IPS DF 6.9 (cell line): ENCODE measurements at regions not wholly inside any gene's neighbourhood (a gene's known extent, or its start where the extent isn't known, plus 50 kb on each side); places are given as distances from the start of the nearest gene placed in this dataset.

ENCODE experiments used
- DNase-seq: peaks from one replicate; pipeline ENCODE4 v3.0.0-alpha.2; 2013; ENCODE audit warnings: low read depth, low spot score
- H3K27ac ChIP-seq: one replicate; pipeline ENCODE4 v1.5.1; 2013; ENCODE audit warnings: low read length, control low read depth
- H3K27me3 ChIP-seq: 2 replicates; pipeline ENCODE4 v1.6.1; 2013; ENCODE audit warnings: mild to moderate bottlenecking, low read length; ENCODE audit not compliant: control insufficient read depth, insufficient read depth
- H3K36me3 ChIP-seq: 2 replicates; pipeline ENCODE4 v1.6.1; 2013; ENCODE audit warnings: low read length; ENCODE audit not compliant: control insufficient read depth, insufficient read depth
- H3K4me1 ChIP-seq: 2 replicates; pipeline ENCODE4 v1.6.1; 2013; ENCODE audit warnings: low read length; ENCODE audit not compliant: control insufficient read depth, insufficient read depth
- H3K4me3 ChIP-seq: 2 replicates; pipeline ENCODE4 v1.5.1; 2013; ENCODE audit warnings: mild to moderate bottlenecking, low read length
- H3K9me3 ChIP-seq: 2 replicates; pipeline ENCODE4 v1.6.1; 2013; ENCODE audit warnings: low read length, inconsistent platforms; ENCODE audit not compliant: control insufficient read depth, insufficient read depth
- WGBS: extraction: QIAGEN DNeasy Blood & Tissue Kit; methylation state at CpG from one replicate; pipeline ENCODE4 v1.1.7; 2013; ENCODE audit warnings: mixed read lengths, missing lambda C conversion rate; ENCODE audit not compliant: insufficient read length, insufficient coverage; 5-methylcytosine and 5-hydroxymethylcytosine counted together

DNA sequence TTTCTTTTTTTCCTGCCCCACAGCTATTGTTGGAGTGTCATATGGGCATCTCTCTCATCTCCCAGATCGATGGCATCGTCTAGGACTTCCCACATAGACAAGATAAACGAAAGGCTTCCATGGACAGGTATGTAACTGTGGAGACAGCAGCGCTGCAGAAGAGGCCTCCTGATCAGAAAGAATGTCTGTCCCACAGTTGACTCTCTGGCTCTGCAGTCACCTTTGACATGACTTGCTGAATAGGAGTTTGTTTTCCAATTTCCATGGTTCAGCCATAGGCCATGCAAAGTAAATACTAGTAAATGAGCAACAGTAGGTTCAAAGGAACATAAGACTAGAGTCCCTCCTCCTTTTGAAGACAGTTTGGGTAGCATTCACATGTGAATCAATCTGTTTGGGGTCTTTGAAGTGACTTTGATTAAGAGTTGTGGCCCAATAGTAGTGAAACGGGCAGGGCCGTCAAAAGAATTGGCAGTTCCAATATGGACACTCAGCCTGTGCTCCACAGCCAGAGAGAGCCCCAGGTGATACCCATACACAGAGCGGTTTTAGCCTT is 134.7 kb upstream of the IFNGR1 start:
- WGBS = no CpG with 5 or more reads among the region's 7 CpGs

DNA sequence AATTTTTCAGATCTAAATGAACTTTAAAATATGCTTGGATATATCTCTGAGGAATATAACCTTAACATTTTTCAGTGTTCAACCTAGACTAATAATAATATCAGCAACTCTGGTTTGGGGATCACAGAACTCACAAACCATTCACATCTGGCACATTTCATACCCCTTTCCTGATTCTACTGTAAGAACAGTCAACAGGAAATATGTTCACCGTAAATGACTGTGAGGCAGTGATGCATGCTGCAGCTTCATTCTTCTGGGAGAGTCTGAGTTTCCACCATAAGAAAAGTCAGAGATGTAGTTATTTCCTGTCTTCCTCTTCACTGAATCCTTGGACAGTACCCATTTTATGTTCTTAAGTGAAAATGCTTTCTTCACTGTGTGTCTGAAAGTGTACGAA is 134.2 kb upstream of the IFNGR1 start:
- H3K27me3 ChIP-seq = no peaks in the 10 kb centered on the region
- H3K36me3 ChIP-seq = no peaks in the 10 kb centered on the region
- no peak overlapping the region for H3K4me3 ChIP-seq
- no CpG with 5 or more reads among the region's 2 CpGs for WGBS
- H3K9me3 ChIP-seq = no peaks in the 10 kb centered on the region
- DNase-seq = no peak
- H3K27ac ChIP-seq = no peak overlapping the region
- H3K4me1 ChIP-seq = no peaks in the 10 kb centered on the region

More for the DNA sequence above, 134.7 kb upstream of the IFNGR1 start:
- Histone ChIP-seq H3K9me3 (no peaks in the 10 kb centered on the region), H3K27me3 (no peaks in the 10 kb centered on the region), H3K4me3 (no peak overlapping the region), H3K36me3 (no peaks in the 10 kb centered on the region), H3K4me1 (no peaks in the 10 kb centered on the region), H3K27ac (no peak overlapping the region)
- no peak for DNase-seq

DNA sequence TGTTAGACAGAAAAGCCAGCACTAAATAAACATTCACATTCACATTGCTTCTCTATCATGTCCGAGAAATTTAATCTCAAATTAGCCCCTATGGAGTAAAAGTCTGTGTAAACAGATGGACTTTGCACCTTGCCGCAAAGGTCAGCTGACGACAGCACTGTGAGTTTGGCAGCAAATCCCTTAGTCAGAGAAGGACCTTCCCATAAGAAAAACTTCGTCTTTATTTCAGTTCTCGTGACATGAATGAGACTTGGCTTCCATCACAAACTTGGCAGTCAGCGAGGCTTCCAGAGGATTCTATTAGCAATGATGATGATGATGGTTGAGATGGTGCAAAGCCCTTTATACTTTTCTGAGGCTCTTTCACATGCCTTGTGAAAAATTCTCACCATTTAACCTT is 133.7 kb upstream of the IFNGR1 start:
- Histone ChIP-seq H3K36me3 (no peaks in the 10 kb centered on the region), H3K27ac (no peak overlapping the region), H3K9me3 (no peaks in the 10 kb centered on the region), H3K4me3 (no peak overlapping the region), H3K4me1 (no peaks in the 10 kb centered on the region), H3K27me3 (no peaks in the 10 kb centered on the region)
- no peak for DNase-seq
- no CpG with 5 or more reads among the region's 6 CpGs for WGBS

DNA sequence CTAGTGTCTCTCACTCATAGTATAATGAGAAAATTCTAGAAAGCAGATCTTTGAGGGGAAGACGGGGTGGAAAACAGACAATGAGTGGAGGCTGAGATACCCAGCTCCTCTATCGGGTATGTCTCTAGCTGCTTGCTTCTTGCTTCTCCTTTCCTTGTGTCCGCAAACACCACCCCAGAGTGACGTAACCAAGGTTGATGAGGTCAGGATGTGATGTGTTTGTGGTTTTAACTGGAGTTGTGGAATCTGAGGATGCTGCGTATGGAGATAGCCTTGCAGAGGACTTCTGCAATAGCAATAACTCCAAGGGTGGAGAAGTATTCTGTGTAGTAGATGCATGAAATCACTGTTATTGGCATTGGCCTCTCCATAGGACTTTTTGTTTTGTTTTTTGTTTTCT is 132.7 kb upstream of the IFNGR1 start:
- Histone ChIP-seq H3K36me3 (no peaks in the 10 kb centered on the region), H3K4me1 (no peaks in the 10 kb centered on the region), H3K4me3 (no peak overlapping the region), H3K27ac (no peak overlapping the region), H3K27me3 (no peaks in the 10 kb centered on the region), H3K9me3 (no peaks in the 10 kb centered on the region)
- no CpG with 5 or more reads among the region's 5 CpGs for WGBS
- no peak for DNase-seq

DNA sequence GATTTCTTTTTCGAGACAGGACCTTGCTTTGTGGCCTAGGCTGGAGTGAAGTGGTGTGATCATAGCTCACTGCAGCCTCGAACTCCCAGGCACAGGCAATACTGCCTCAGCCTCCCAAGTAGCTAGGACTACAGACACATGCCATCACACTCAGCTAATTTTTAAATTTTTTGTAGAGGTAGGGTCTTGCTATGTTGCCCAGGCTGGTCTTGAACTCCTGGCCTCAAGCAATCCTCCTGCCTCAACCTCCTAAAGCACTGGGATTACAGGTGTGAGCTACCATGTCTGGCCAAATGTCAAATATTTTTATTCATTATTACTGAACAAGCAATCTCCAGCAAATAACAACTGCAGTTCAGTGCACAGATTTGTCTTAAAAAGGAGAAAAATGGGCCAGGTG is 131.7 kb upstream of the IFNGR1 start:
- Histone ChIP-seq H3K4me1 (no peaks in the 10 kb centered on the region), H3K27ac (no peak overlapping the region), H3K27me3 (no peaks in the 10 kb centered on the region), H3K9me3 (no peaks in the 10 kb centered on the region), H3K36me3 (no peaks in the 10 kb centered on the region), H3K4me3 (no peak overlapping the region)
- DNase-seq = no peak
- WGBS = no CpG with 5 or more reads among the region's 2 CpGs

DNA sequence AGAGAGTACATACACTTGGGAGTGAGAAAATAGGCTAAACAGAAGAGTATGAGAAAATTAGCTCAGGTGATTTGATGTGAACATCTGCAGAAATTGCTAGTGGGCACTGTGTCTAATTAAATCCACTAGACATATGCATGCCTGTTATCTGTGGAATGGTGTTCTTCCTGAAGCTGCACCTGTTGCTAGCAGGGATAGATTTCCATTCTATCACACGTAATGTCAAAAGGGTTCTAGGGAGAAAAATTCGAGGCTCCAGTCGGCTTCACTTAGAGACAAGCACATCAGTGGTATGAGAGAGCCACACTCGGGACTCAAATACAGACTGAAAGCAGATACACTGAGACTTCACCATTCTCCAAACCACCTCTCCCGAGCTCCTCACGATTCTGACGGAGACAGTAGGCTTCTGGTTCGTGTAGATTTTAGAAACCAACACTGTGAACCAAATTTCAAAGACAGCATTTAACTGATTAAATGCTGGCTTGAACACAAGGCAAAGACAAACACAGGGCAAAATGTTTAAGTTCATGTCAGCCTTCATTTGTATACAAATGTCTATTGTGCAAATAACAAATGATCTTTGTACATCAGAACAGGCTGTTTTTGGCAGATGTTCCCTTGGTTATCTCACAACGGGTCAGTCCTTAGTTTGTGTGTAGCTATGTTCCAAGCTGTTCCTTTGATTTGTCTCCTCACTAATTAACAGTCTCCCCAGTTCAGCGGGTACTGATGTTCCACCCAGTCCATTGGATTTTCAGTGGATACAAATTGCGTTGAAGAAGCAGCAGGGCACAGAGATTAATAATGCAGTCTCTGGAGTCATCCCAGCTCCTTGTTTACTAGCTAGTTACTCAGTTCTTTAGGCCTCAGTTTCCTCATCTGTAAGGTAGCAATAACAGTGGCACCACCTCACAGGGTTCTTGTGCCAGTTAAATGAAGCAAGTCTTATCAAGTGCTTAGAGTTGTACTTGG is 131.0 kb upstream of the IFNGR1 start:
- Histone ChIP-seq H3K9me3 (no peaks in the 10 kb centered on the region), H3K27ac (no peak overlapping the region), H3K4me1 (no peaks in the 10 kb centered on the region), H3K36me3 (no peaks in the 10 kb centered on the region), H3K4me3 (no peak overlapping the region), H3K27me3 (no peaks in the 10 kb centered on the region)
- no peak for DNase-seq
- WGBS = no CpG with 5 or more reads among the region's 11 CpGs

DNA sequence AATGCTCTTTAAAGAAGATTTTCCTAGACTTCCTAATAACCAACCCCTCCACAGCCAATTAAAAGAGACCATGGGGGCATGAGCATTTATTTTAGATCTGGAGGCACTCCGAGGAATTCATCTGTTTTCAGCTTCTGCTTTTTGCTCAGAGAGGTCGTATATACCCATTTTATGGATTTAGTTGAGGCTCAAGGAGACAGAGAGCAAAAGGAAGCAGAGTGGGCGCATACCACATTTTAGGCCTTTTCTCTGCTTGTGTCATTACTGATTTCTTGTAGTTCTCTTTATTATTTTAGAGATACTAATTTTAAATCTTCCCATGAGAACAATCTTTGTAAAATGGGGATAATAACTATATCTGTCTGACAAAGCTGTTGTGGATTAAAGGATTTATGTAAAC is 129.6 kb upstream of the IFNGR1 start:
- WGBS = no CpG with 5 or more reads among the region's 3 CpGs
- Histone ChIP-seq H3K4me1 (no peaks in the 10 kb centered on the region), H3K9me3 (no peaks in the 10 kb centered on the region), H3K36me3 (no peaks in the 10 kb centered on the region), H3K4me3 (no peak overlapping the region), H3K27me3 (no peaks in the 10 kb centered on the region), H3K27ac (no peak overlapping the region)
- DNase-seq = no peak

DNA sequence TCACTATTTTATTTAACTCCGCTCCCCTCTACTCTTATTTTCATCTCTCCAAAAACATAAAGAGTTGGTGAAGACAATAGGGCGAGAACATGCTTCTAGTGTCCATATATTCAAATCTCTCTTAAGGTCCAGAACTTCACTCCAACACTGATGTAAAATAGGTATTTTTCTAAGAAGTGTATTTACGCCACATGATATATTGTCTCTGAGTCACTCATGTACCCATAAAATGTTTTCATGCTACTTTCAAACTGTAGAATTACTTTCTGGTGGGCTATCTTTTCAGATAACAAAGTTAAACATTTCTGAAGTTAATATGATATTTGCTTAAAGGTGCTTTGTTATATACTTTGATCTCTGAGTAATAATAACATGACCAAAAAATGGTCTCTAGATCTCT is 124.1 kb upstream of the IFNGR1 start:
- H3K4me3 ChIP-seq = no peak overlapping the region
- WGBS = no CpG with 5 or more reads among the region's 3 CpGs
- no peaks in the 10 kb centered on the region for H3K4me1 ChIP-seq
- DNase-seq = no peak
- no peak overlapping the region for H3K27ac ChIP-seq
- no peaks in the 10 kb centered on the region for H3K36me3 ChIP-seq
- H3K9me3 ChIP-seq = no peaks in the 10 kb centered on the region
- H3K27me3 ChIP-seq = no peaks in the 10 kb centered on the region

DNA sequence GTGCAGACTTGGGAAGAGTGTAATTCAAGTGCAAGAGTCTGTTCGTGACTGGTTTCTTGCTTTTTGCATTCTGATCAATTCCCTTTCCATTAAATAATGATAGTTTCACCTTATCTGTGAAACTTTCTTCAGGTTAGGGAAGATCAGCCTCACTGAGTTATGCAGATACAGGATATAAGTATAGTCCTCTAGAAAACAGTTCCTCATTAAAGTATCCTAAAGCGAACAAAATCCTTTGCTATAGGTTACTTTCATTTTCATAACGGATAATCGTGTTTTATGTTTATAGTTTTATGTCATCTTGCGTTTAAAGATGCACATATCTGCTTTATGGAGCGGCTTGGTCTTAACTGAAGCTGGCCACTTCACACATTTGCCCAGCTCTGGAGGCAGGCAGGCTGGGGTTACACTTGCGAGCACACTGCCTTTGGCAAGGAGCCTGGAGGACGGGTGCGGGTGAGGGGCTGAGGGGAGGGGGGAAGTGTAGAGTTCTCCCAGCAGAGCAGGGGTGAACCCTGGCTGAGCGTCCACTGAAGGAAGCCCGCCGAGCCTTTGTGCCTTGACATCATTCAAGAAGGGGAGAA is 123.5 kb upstream of the IFNGR1 start:
- no CpG with 5 or more reads among the region's 12 CpGs for WGBS
- no peak for DNase-seq
- H3K4me3 ChIP-seq = no peak overlapping the region
- no peaks in the 10 kb centered on the region for H3K27me3 ChIP-seq
- no peaks in the 10 kb centered on the region for H3K9me3 ChIP-seq
- H3K36me3 ChIP-seq = no peaks in the 10 kb centered on the region
- no peak overlapping the region for H3K27ac ChIP-seq
- no peaks in the 10 kb centered on the region for H3K4me1 ChIP-seq

DNA sequence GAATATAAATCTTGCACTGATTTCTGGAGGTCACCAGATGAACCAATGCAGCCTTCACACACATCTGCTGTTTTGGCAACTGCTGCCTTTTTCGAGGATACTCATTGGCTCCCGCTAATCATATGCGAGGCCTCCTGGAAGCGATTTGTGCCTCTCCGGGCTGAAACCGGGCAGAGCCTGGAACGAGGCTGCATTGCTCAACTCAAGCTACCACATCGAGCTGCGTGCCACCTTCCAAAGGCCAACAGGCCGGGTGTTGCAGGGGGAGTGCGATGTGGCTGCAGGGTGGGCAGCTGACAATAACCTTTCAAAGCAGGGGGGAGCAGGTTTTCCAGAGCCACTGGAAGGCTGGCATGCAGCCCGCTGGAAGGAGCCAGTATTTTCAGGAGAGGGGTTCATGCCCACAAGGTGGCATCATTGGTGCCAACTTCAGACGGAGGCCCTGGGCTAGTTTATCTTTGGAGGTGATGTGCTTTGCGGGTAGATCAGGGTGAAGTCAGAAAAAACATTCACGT is 122.6 kb upstream of the IFNGR1 start:
- DNase-seq = no peak
- WGBS = no CpG with 5 or more reads among the region's 15 CpGs

More for the DNA sequence above, 122.6 kb upstream of the IFNGR1 start:
- H3K9me3 ChIP-seq = no peaks in the 10 kb centered on the region
- no peaks in the 10 kb centered on the region for H3K27me3 ChIP-seq
- H3K27ac ChIP-seq = no peak overlapping the region
- H3K36me3 ChIP-seq = no peaks in the 10 kb centered on the region
- no peak overlapping the region for H3K4me3 ChIP-seq
- no peaks in the 10 kb centered on the region for H3K4me1 ChIP-seq
